ENCODE measurements at regions not wholly inside any gene's neighbourhood (a gene's known extent, or its start where the extent isn't known, plus 50 kb on each side); places are given as distances from the start of the nearest gene placed in this dataset.

DNA sequence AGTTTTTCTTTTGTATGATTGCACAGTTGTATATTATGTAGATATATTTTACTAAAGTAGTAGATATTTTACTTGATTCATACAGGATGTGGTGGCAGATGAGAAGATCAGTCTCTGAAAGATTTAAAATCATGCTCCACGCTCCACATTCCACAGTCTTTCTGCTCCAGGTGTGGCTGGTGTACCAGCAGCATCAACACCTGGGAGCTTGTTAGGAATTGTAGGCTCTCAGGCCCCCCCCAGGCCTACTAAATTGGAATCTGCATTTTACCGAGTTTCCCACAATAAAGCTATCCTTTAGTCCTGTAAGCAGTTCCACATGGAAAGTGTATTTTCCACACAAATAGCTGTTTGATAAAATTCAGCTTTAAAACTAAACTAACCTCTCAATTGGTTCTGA is 537.4 kb downstream of the BCKDHB start:
- Histone ChIP-seq H3K9ac (no peak overlapping the region), H3F3A (replicated peaks; ENCODE audit: insufficient read depth) (peaks cover 23% of the 10 kb centered on the region), H3K4me3 (ENCODE audit: low read depth in 2 of 2, low read length in 1 of 2) (no peak overlapping the region), H3K4me1 (ENCODE audit: control insufficient read depth in 1 of 2, insufficient read depth in 2 of 2, low read depth in 1 of 2, low read length in 1 of 2) (peaks cover 5 to 24% of the 10 kb centered on the region in 2 experiments; a peak in 3 of 4 replicates), H3K36me3 (replicated peaks in 1 of 2; ENCODE audit: control insufficient read depth in 1 of 2, insufficient read depth in 2 of 2, low read length in 1 of 2) (no peaks in the 10 kb centered on the region), H2AFZ (ENCODE audit: low read depth) (no peak overlapping the region), H3K27me3 (ENCODE audit: insufficient read depth) (no peaks in the 10 kb centered on the region), H4K20me1 (ENCODE audit: insufficient read depth) (no peaks in the 10 kb centered on the region), H3K79me2 (ENCODE audit: insufficient read depth) (no peaks in the 10 kb centered on the region), H3K9me3 (peaks cover 5% of the 10 kb centered on the region; the same call in 1 of the 2 replicates), H3K9me2 (no peaks in the 10 kb centered on the region), H3K4me2 (no peak overlapping the region), H3K27ac (ENCODE audit: low read depth in 2 of 2, low read length in 1 of 2) (no peak overlapping the region)
- DNase-seq = no peak
- 93% methylated on average over 2 of the region's 2 CpGs for WGBS (ENCODE audit: low lambda C conversion rate)
- TF ChIP-seq, protein P1, sequence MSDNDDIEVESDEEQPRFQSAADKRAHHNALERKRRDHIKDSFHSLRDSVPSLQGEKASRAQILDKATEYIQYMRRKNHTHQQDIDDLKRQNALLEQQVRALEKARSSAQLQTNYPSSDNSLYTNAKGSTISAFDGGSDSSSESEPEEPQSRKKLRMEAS (IDR thresholded peaks at IDR 0.05; ENCODE audit: low read depth) = no peak
- TF ChIP-seq, protein P2, sequence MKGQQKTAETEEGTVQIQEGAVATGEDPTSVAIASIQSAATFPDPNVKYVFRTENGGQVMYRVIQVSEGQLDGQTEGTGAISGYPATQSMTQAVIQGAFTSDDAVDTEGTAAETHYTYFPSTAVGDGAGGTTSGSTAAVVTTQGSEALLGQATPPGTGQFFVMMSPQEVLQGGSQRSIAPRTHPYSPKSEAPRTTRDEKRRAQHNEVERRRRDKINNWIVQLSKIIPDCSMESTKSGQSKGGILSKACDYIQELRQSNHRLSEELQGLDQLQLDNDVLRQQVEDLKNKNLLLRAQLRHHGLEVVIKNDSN (IDR thresholded peaks at IDR 0.05; ENCODE audit: borderline replicate concordance, low read depth) = no peak
- no peak for TF ChIP-seq RFX5 (IDR thresholded peaks at IDR 0.05; ENCODE audit: low read length)
- TF ChIP-seq FOXJ3 (CRISPR knock-in tag; IDR thresholded peaks at IDR 0.05) = no peak
- no peak for TF ChIP-seq NRF1 (IDR thresholded peaks at IDR 0.05; ENCODE audit: low read depth, low read length)
- TF ChIP-seq, protein P3, sequence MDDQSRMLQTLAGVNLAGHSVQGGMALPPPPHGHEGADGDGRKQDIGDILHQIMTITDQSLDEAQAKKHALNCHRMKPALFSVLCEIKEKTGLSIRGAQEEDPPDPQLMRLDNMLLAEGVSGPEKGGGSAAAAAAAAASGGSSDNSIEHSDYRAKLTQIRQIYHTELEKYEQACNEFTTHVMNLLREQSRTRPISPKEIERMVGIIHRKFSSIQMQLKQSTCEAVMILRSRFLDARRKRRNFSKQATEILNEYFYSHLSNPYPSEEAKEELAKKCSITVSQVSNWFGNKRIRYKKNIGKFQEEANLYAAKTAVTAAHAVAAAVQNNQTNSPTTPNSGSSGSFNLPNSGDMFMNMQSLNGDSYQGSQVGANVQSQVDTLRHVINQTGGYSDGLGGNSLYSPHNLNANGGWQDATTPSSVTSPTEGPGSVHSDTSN (IDR thresholded peaks at IDR 0.05) = no peak
- no peak for TF ChIP-seq MXI1 (IDR thresholded peaks at IDR 0.05; ENCODE audit: low read depth, low read length)
- no peak for TF ChIP-seq GATA2 (CRISPR knock-in tag; IDR thresholded peaks at IDR 0.05)
- no peak for TF ChIP-seq TCF12 (IDR thresholded peaks at IDR 0.05)
- TF ChIP-seq, protein P4, sequence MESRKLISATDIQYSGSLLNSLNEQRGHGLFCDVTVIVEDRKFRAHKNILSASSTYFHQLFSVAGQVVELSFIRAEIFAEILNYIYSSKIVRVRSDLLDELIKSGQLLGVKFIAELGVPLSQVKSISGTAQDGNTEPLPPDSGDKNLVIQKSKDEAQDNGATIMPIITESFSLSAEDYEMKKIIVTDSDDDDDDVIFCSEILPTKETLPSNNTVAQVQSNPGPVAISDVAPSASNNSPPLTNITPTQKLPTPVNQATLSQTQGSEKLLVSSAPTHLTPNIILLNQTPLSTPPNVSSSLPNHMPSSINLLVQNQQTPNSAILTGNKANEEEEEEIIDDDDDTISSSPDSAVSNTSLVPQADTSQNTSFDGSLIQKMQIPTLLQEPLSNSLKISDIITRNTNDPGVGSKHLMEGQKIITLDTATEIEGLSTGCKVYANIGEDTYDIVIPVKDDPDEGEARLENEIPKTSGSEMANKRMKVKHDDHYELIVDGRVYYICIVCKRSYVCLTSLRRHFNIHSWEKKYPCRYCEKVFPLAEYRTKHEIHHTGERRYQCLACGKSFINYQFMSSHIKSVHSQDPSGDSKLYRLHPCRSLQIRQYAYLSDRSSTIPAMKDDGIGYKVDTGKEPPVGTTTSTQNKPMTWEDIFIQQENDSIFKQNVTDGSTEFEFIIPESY (IDR thresholded peaks at IDR 0.05; ENCODE audit: borderline replicate concordance, low read depth) = no peak
- no peak for TF ChIP-seq REST (IDR thresholded peaks at IDR 0.05; ENCODE audit: low read depth, low read length)
- TF ChIP-seq USF2 (IDR thresholded peaks at IDR 0.05; ENCODE audit: borderline replicate concordance, low read depth, low read length) = no peak
- TF ChIP-seq TEAD4 (IDR thresholded peaks at IDR 0.05; ENCODE audit: borderline replicate concordance, insufficient read depth) = no peak
- TF ChIP-seq EZH2phosphoT487 (IDR thresholded peaks at IDR 0.05; ENCODE audit: borderline replicate concordance, low read depth) = no peak
- no peak for TF ChIP-seq IRF3 (IDR thresholded peaks at IDR 0.05; ENCODE audit: low read depth, low read length)
- no peak for TF ChIP-seq RXRA (IDR thresholded peaks at IDR 0.05; ENCODE audit: borderline replicate concordance, low read depth)
- TF ChIP-seq JUND (IDR thresholded peaks at IDR 0.05) = no peak
- ChIA-PET CTCF (no interaction called here), POLR2A (no interaction called here)
